Endothelial cell of umbilical vein (primary cell): ENCODE measurements at regions not wholly inside any gene's neighbourhood (a gene's known extent, or its start where the extent isn't known, plus 50 kb on each side); places are given as distances from the start of the nearest gene placed in this dataset.

Experiments used
- EZH2 ChIP-seq: IDR thresholded peaks from 2 replicates; pipeline ENCODE4 v1.6.1; 2012; ENCODE audit warnings: borderline replicate concordance, low read depth, mild to moderate bottlenecking, moderate library complexity, low read length, inconsistent platforms; ENCODE audit not compliant: severe bottlenecking
- GATA2 ChIP-seq: IDR thresholded peaks from 2 replicates; pipeline ENCODE4 v1.7.0; 2011; ENCODE audit warnings: low read depth, mild to moderate bottlenecking, moderate library complexity, mixed read lengths, low read length; ENCODE audit not compliant: insufficient read length, insufficient read depth
- JUN ChIP-seq: IDR thresholded peaks from 2 replicates; pipeline ENCODE4 v1.6.1; 2011; ENCODE audit warnings: borderline replicate concordance, low read depth; ENCODE audit not compliant: insufficient read length, insufficient read depth
- MYC ChIP-seq: IDR thresholded peaks from one replicate; pipeline ENCODE4 v1.6.1; 2011; ENCODE audit warnings: mild to moderate bottlenecking, low read depth, low read length
- POLR2A ChIP-seq: IDR thresholded peaks from 2 replicates; pipeline ENCODE4 v1.6.1; 2012; ENCODE audit warnings: low read depth, mild to moderate bottlenecking, control low read depth, low read length
- POLR2AphosphoS5 ChIP-seq: IDR thresholded peaks from 2 replicates; pipeline ENCODE4 v1.6.1; 2012; ENCODE audit warnings: low read depth, mild to moderate bottlenecking, control low read depth, low read length, moderate library complexity; ENCODE audit not compliant: insufficient read depth
- TF ChIP-seq, protein P1 (sequence below): IDR thresholded peaks from 2 replicates; pipeline ENCODE4 v1.6.1; 2011; ENCODE audit not compliant: insufficient read depth, insufficient read length
- TF ChIP-seq, protein P2 (sequence below), 2 donors: IDR thresholded peaks; 1 replicate in 1 of 2; 2 replicates in 1 of 2; pipeline ENCODE4 v1.5.1; 2011; ENCODE audit warnings: low read length in 2 of 2, mild to moderate bottlenecking in 2 of 2, moderate library complexity in 2 of 2, control low read depth in 1 of 2, inconsistent platforms in 1 of 2, low read depth in 1 of 2; ENCODE audit not compliant: insufficient read depth in 1 of 2; ENCODE audit errors: extremely low read depth in 1 of 2

GRCh38 chr10:28892818-28893547 is 215.7 kb downstream of the BAMBI start:
- TF ChIP-seq POLR2AphosphoS5, result no peak
- TF ChIP-seq, protein P1, sequence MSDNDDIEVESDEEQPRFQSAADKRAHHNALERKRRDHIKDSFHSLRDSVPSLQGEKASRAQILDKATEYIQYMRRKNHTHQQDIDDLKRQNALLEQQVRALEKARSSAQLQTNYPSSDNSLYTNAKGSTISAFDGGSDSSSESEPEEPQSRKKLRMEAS, result no peak
- no peak for TF ChIP-seq EZH2
- TF ChIP-seq, protein P2, sequence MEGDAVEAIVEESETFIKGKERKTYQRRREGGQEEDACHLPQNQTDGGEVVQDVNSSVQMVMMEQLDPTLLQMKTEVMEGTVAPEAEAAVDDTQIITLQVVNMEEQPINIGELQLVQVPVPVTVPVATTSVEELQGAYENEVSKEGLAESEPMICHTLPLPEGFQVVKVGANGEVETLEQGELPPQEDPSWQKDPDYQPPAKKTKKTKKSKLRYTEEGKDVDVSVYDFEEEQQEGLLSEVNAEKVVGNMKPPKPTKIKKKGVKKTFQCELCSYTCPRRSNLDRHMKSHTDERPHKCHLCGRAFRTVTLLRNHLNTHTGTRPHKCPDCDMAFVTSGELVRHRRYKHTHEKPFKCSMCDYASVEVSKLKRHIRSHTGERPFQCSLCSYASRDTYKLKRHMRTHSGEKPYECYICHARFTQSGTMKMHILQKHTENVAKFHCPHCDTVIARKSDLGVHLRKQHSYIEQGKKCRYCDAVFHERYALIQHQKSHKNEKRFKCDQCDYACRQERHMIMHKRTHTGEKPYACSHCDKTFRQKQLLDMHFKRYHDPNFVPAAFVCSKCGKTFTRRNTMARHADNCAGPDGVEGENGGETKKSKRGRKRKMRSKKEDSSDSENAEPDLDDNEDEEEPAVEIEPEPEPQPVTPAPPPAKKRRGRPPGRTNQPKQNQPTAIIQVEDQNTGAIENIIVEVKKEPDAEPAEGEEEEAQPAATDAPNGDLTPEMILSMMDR (IDR thresholded peaks at IDR 0.05; ENCODE audit: extremely low read depth in 1 of 2, insufficient read depth in 1 of 2, low read depth in 1 of 2, low read length in 2 of 2), result no peak
- no peak for TF ChIP-seq POLR2A
- no peak for TF ChIP-seq MYC
- TF ChIP-seq JUN, result no peak
- no peak for TF ChIP-seq GATA2
